GM12891 (cell line): ENCODE measurements at regions not wholly inside any gene's neighbourhood (a gene's known extent, or its start where the extent isn't known, plus 50 kb on each side); places are given as distances from the start of the nearest gene placed in this dataset.
"Not testable (repeated sequence)": the region's sequence is repeated elsewhere in the genome, so short reads cannot be mapped to it uniquely, and the experiment has no call there.

Source experiments
- DNase-seq: peaks from one replicate; pipeline ENCODE4 v3.0.0; 2011; ENCODE audit warnings: low spot score; ENCODE audit not compliant: insufficient read length
- FAIRE-seq: peaks from 2 replicates; lab custom pipeline; 2011; peaks lifted over from hg19 to GRCh38; lab: Jason Lieb, UNC
- PAX5 ChIP-seq: IDR thresholded peaks from 2 replicates; pipeline ENCODE4 v1.6.1; 2011; ENCODE audit warnings: low read length, moderate library complexity, mild to moderate bottlenecking; ENCODE audit not compliant: insufficient read depth, severe bottlenecking
- POLR2A ChIP-seq: IDR thresholded peaks from 2 replicates; pipeline ENCODE4 v1.6.1; 2011; ENCODE audit warnings: low read depth, low read length, control low read depth
- POLR2AphosphoS5 ChIP-seq: IDR thresholded peaks from 2 replicates; pipeline ENCODE4 v1.6.1; 2011; ENCODE audit warnings: low read depth, low read length, control low read depth
- POU2F2 ChIP-seq: IDR thresholded peaks from 2 replicates; pipeline ENCODE4 v1.6.1; 2011; ENCODE audit warnings: low read depth, mild to moderate bottlenecking, control low read depth, low read length, moderate library complexity
- SPI1 ChIP-seq: IDR thresholded peaks from 2 replicates; pipeline ENCODE4 v1.6.1; 2011; ENCODE audit warnings: low read depth, low read length, control low read depth
- TAF1 ChIP-seq: IDR thresholded peaks from 2 replicates; pipeline ENCODE4 v1.6.1; 2011; ENCODE audit warnings: low read depth, low read length, control low read depth

GRCh38 chr5:36403632-36404311 is 102.1 kb upstream of the RANBP3L start:
- FAIRE-seq (no peak), DNase-seq (no peak)
- TF ChIP-seq TAF1 = no peak
- no peak for TF ChIP-seq PAX5
- no peak for TF ChIP-seq POLR2A
- TF ChIP-seq SPI1 = no peak
- TF ChIP-seq POU2F2 = no peak
- TF ChIP-seq POLR2AphosphoS5 = no peak

DNA sequence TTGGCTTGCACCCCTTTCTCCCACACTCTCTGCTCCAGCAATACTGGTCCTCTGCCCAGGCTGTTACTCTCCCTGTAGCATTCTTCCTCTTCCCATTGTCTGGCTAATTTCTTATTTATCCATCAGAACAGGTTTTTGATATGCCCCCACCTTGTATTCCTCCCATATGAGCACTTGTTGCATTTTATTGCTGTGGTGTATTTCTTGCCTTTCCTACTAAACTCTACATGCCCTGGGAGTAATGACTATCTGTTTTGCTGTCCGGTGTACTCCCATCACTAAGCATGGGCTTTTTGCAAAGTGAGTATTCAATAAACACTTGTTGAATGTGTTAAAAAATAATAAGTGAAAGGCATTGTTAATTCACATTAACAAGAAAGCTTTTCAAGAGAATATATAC is 104.3 kb upstream of the RANBP3L start:
- FAIRE-seq = no peak
- DNase-seq = no peak
- TF ChIP-seq SPI1 (no peak), PAX5 (no peak), POLR2AphosphoS5 (no peak), POU2F2 (no peak), TAF1 (no peak), POLR2A (no peak)

DNA sequence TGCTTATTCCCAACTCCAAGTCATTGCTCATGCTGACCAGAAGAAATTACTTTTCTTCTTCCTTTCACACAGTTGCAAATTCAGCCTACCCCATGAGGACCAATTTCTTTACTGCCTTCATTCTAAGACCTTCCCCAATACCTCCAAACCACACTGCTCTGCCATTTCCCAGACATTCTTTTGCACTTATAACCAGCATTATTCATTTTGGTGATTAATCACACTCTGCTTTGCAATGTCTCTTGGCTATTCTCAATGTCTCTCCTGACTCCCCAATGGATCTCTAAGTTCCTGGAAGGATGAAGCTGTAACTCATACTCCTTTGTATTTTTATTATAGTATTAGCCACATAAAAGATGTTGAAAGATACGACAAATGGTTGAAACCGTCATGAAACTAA is 105.7 kb upstream of the RANBP3L start:
- DNase-seq (no peak), FAIRE-seq (no peak)

GRCh38 chr5:36409711-36410110 is 108.0 kb upstream of the RANBP3L start:
- FAIRE-seq = not testable (repeated sequence)

More for the DNA sequence above, 105.7 kb upstream of the RANBP3L start:
- TF ChIP-seq TAF1 (no peak), POLR2A (no peak), SPI1 (no peak), POU2F2 (no peak), POLR2AphosphoS5 (no peak), PAX5 (no peak)

DNA sequence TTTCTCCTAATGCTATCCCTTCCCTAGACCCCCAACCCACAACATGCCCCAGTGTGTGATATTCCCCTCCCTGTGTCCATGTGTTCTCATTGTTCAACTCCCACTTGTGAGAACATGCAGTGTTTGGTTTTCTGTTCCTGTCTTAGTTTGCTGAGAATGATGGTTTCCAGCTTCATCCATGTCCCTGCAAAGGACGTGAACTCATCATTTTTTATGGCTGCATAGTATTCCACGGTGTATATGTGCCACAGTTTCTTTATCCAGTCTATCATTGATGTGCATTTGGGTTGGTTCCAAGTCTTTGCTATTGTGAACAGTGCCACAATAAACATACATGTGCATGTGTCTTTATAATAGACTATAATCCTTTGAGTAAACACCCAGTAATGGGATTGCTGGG is 109.0 kb upstream of the RANBP3L start:
- FAIRE-seq, DNase-seq: not testable (repeated sequence)

More at GRCh38 chr5:36409711-36410110, 108.0 kb upstream of the RANBP3L start:
- not testable (repeated sequence) for DNase-seq

DNA sequence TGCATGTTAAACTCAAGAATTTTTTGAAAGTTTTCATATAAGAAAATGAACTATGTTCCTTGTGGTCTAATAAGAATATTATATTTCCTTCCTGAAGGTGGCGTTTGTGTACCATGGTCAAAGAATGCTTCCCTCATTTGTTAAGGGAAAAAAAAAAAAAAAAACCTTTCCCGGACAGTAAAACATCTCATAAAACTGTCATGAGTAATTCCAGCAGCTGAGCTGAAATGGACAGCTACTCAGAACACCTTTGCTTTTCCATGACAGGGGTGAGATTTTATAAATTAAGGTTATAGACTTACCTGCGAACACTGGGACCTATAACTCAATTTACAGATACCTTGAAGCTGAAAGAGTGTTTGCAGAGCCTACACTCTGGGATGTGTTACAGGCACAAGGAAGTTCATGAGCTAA is 113.2 kb upstream of the RANBP3L start:
- FAIRE-seq (no peak), DNase-seq (no peak)
- TF ChIP-seq POLR2AphosphoS5 (no peak), PAX5 (no peak), POU2F2 (no peak), TAF1 (no peak), POLR2A (no peak), SPI1 (no peak)

DNA sequence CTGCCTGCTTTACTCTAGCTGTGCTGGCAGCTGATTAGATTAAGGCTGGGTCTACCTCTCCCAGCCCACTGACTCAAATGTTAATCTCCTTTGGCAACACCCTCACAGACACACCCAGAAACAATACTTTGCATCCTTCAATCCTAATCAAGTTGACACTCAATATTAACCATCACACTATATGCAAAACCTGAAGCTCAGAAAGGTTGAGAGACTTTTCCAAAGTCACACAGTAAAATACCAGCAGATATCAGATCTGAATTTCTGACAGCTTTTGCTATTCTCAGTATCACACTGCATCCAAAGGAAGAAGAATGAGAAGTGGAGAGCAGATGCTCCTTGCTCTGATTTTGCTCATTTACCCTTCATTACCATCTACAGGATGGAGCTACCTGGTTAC is 114.9 kb upstream of the RANBP3L start:
- DNase-seq (no peak), FAIRE-seq (no peak)
- TF ChIP-seq PAX5 = no peak
- no peak for TF ChIP-seq TAF1
- TF ChIP-seq POU2F2 = no peak
- TF ChIP-seq POLR2AphosphoS5 = no peak
- TF ChIP-seq SPI1 = no peak
- no peak for TF ChIP-seq POLR2A

GRCh38 chr5:36417221-36417620 is 115.5 kb upstream of the RANBP3L start:
- no peak for DNase-seq
- FAIRE-seq = no peak
- no peak for TF ChIP-seq POLR2AphosphoS5
- no peak for TF ChIP-seq TAF1
- TF ChIP-seq POU2F2 = no peak
- no peak for TF ChIP-seq PAX5
- TF ChIP-seq SPI1 = no peak
- TF ChIP-seq POLR2A = no peak

- TF ChIP-seq POLR2A = no peak
- TF ChIP-seq SPI1 = no peak
- no peak for TF ChIP-seq TAF1
- TF ChIP-seq PAX5 = no peak
- FAIRE-seq = no peak
- DNase-seq = no peak
These were observed 116.0 kb upstream of the RANBP3L start for GRCh38 chr5:36417668-36418067.

GRCh38 chr5:36418152-36418979 is 116.7 kb upstream of the RANBP3L start:
- FAIRE-seq (no peak), DNase-seq (no peak)

More at GRCh38 chr5:36418152-36418979, 116.7 kb upstream of the RANBP3L start:
- no peak for TF ChIP-seq SPI1
- TF ChIP-seq PAX5 = no peak
- no peak for TF ChIP-seq TAF1
- no peak for TF ChIP-seq POLR2AphosphoS5
- no peak for TF ChIP-seq POU2F2
- no peak for TF ChIP-seq POLR2A
